GM19099 (cell line): ENCODE measurements at regions not wholly inside any gene's neighbourhood (a gene's known extent, or its start where the extent isn't known, plus 50 kb on each side); places are given as distances from the start of the nearest gene placed in this dataset.

Experiments used
- POLR2A ChIP-seq: IDR thresholded peaks from 3 replicates; pipeline ENCODE4 v1.6.1; 2011; ENCODE audit warnings: low read depth; ENCODE audit not compliant: insufficient read length; ENCODE audit errors: extremely low read depth

GRCh38 chr6:43869079-43869710 is 99.2 kb downstream of the VEGFA start:
- TF ChIP-seq POLR2A: no peak

GRCh38 chr6:43868467-43868866 is 98.5 kb downstream of the VEGFA start:
- TF ChIP-seq POLR2A: no peak

- TF ChIP-seq POLR2A: no peak
These were observed 98.0 kb downstream of the VEGFA start for GRCh38 chr6:43867996-43868395.

- no peak for TF ChIP-seq POLR2A
These were observed 97.2 kb downstream of the VEGFA start for GRCh38 chr6:43867246-43867645.

- TF ChIP-seq POLR2A: no peak
These were observed 96.1 kb downstream of the VEGFA start for GRCh38 chr6:43865932-43866645.

GRCh38 chr6:43865086-43865485 is 95.1 kb downstream of the VEGFA start:
- TF ChIP-seq POLR2A: no peak

GRCh38 chr6:43862925-43863324 is 92.9 kb downstream of the VEGFA start:
- no peak for TF ChIP-seq POLR2A

- TF ChIP-seq POLR2A: no peak
These were observed 91.3 kb downstream of the VEGFA start for GRCh38 chr6:43861212-43861894.

GRCh38 chr6:43860285-43860684 is 90.3 kb downstream of the VEGFA start:
- no peak for TF ChIP-seq POLR2A

GRCh38 chr6:43859213-43859612 is 89.2 kb downstream of the VEGFA start:
- TF ChIP-seq POLR2A: no peak

- no peak for TF ChIP-seq POLR2A
These were observed 88.4 kb downstream of the VEGFA start for GRCh38 chr6:43858161-43859153.

GRCh38 chr6:43856005-43856765 is 86.2 kb downstream of the VEGFA start:
- TF ChIP-seq POLR2A: no peak

- no peak for TF ChIP-seq POLR2A
These were observed 85.2 kb downstream of the VEGFA start for GRCh38 chr6:43855247-43855646.

GRCh38 chr6:43853066-43853650 is 83.1 kb downstream of the VEGFA start:
- TF ChIP-seq POLR2A: no peak

GRCh38 chr6:43852350-43852864 is 82.4 kb downstream of the VEGFA start:
- no peak for TF ChIP-seq POLR2A
